Neutrophil (primary cell): ENCODE measurements at regions not wholly inside any gene's neighbourhood (a gene's known extent, or its start where the extent isn't known, plus 50 kb on each side); places are given as distances from the start of the nearest gene placed in this dataset.

ENCODE experiments used
- H3K27ac ChIP-seq: fragments of 200-600 bp; sonication (generic); 2 replicates; pipeline ENCODE4 v1.5.1; 2016; ENCODE audit warnings: mild to moderate bottlenecking, moderate library complexity
- H3K27me3 ChIP-seq: fragments of 200-600 bp; sonication (generic); 2 replicates; pipeline ENCODE4 v1.6.0; 2016; ENCODE audit warnings: mild to moderate bottlenecking
- H3K36me3 ChIP-seq: fragments of 200-600 bp; sonication (generic); 2 replicates; pipeline ENCODE4 v1.5.1; 2017
- H3K4me1 ChIP-seq, 2 experiments: fragments of 200-600 bp in 1 of 2; sonication (generic) in 1 of 2; 1 replicate in 1 of 2; 2 replicates in 1 of 2; pipeline versions ENCODE4 v1.5.1 to v1.6.1; 2013 to 2016; ENCODE audit warnings: low read depth in 1 of 2, low read length in 1 of 2, mild to moderate bottlenecking in 1 of 2, moderate library complexity in 1 of 2; ENCODE audit not compliant: control insufficient read depth in 1 of 2, insufficient read depth in 1 of 2
- H3K4me3 ChIP-seq, 2 experiments: fragments of 200-600 bp in 1 of 2; sonication (generic) in 1 of 2; 1 replicate in 1 of 2; 2 replicates in 1 of 2; pipeline ENCODE4 v1.5.1; 2013 to 2016; ENCODE audit warnings: low read depth in 1 of 2, low read length in 1 of 2, mild to moderate bottlenecking in 1 of 2, moderate library complexity in 1 of 2
- H3K9me3 ChIP-seq: fragments of 200-600 bp; sonication (generic); 2 replicates; pipeline ENCODE4 v1.5.1; 2016
- TF ChIP-seq, protein P1 (sequence below): fragments of 200-600 bp; sonication (generic); IDR thresholded peaks from 2 replicates; pipeline ENCODE4 v1.5.1; 2016; ENCODE audit warnings: antibody characterized with exemption

DNA sequence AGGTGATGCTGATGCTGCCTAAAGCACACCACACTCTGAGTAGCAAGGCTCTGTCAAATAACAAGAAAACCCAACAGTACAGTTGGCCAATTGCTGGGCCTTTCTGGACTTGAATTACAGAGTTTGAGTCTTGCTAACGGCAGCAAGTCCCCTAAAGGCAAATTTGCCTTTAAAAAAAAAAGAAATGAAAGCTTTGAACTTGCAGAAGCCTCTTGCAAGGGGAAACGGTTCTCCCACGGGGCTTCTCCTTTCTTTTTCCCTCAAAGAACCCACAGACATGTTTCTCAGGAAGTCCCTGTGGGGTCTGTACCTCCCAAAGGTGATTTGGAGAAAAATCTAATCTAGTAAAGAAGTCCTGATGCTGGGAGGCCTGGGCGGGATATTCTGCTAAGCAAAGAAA is 191.3 kb upstream of the MYL2 start:
- H3K27me3 ChIP-seq = no peaks in the 10 kb centered on the region

DNA sequence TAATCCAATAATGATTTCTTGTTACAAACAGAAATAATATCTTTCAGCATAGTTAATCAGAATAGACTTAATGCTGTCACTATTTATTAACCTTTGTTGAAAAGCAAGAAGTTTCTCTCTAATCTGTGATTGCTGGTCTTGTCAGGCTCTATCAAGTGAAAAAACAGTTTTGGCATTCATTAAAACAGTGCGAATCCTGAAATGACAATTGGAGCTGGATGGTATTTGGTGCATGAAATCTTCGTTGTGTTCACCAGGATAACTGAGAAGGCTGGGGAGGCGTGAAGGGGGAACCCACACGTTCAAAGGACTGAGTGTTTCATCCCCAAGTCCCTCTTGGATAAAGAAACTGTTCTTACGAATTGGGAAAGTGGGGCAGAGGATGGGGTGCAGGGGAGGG is 190.2 kb upstream of the MYL2 start:
- no peaks in the 10 kb centered on the region for H3K9me3 ChIP-seq
- peaks cover 6 to 22% of the 10 kb centered on the region in 2 experiments for H3K4me1 ChIP-seq
- H3K27me3 ChIP-seq = no peaks in the 10 kb centered on the region
- H3K36me3 ChIP-seq = no peaks in the 10 kb centered on the region
- no peak overlapping the region for H3K27ac ChIP-seq
- TF ChIP-seq, protein P1, sequence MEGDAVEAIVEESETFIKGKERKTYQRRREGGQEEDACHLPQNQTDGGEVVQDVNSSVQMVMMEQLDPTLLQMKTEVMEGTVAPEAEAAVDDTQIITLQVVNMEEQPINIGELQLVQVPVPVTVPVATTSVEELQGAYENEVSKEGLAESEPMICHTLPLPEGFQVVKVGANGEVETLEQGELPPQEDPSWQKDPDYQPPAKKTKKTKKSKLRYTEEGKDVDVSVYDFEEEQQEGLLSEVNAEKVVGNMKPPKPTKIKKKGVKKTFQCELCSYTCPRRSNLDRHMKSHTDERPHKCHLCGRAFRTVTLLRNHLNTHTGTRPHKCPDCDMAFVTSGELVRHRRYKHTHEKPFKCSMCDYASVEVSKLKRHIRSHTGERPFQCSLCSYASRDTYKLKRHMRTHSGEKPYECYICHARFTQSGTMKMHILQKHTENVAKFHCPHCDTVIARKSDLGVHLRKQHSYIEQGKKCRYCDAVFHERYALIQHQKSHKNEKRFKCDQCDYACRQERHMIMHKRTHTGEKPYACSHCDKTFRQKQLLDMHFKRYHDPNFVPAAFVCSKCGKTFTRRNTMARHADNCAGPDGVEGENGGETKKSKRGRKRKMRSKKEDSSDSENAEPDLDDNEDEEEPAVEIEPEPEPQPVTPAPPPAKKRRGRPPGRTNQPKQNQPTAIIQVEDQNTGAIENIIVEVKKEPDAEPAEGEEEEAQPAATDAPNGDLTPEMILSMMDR = no peak
- no peak overlapping the region for H3K4me3 ChIP-seq

More for the DNA sequence above, 191.3 kb upstream of the MYL2 start:
- Histone ChIP-seq H3K4me3 (no peak overlapping the region), H3K9me3 (no peaks in the 10 kb centered on the region), H3K27ac (no peak overlapping the region), H3K36me3 (no peaks in the 10 kb centered on the region), H3K4me1 (peaks cover 6 to 22% of the 10 kb centered on the region in 2 experiments)
- TF ChIP-seq, protein P1 = no peak

DNA sequence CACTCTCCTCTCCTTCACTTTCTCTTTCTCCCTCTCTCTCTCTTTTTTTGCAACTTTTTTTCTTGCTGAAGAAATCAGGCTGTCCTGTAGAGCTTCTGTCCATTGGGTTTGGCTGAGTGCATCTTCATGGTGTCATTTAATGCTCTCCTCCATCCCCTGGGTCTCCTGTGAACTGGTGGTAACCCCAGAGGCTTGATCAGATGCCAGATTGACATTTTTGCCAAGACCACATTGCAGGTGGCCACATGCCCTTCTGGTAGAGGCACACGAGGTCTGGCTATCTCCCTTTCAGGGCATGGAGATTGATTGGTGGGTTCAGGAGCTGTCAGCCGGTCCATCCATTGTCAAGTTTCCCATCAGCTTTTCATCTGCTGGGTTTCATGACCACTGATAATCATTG is 188.3 kb upstream of the MYL2 start:
- Histone ChIP-seq H3K9me3 (no peaks in the 10 kb centered on the region), H3K4me3 (no peak overlapping the region), H3K27ac (no peak overlapping the region), H3K27me3 (no peaks in the 10 kb centered on the region), H3K4me1 (peaks cover 6 to 22% of the 10 kb centered on the region in 2 experiments), H3K36me3 (no peaks in the 10 kb centered on the region)
- TF ChIP-seq, protein P1 = no peak

DNA sequence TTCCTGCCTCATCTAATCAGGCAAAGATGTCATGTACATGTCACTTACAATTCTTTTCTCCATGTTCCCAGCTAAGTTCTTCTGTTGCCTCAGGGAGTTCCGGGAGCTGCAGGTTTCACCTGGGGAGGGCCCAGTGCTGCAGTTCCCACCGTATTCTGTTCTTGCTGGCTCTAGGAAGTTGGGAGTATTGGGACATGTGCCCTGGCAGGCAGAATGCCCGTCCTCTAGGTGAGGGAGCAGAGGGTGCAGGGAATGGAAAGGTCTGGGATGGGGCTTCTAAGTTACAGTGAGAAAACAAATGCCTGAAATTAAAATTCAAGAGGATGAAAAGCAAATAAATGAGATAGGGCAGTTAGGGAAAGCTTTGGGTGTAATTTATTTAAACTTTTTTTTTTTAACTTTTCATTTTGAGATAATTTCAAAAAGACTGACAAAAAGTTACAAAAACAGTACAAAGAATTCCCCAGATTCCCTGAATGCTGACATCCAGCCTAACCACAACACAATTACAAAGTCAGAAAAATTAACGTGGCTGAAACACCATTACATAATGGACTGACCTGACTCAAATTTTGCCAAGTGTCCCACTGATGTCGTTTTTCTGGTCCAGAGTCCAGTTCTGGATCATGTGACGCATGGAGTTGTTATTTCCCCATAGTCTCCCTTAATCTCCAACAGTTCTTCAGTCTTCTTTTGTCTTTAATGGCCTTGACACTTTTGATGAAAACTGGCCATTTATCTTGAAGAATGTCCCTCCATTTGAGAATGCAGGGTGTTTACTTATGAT is 187.2 kb upstream of the MYL2 start:
- peaks cover 6 to 22% of the 10 kb centered on the region in 2 experiments for H3K4me1 ChIP-seq

DNA sequence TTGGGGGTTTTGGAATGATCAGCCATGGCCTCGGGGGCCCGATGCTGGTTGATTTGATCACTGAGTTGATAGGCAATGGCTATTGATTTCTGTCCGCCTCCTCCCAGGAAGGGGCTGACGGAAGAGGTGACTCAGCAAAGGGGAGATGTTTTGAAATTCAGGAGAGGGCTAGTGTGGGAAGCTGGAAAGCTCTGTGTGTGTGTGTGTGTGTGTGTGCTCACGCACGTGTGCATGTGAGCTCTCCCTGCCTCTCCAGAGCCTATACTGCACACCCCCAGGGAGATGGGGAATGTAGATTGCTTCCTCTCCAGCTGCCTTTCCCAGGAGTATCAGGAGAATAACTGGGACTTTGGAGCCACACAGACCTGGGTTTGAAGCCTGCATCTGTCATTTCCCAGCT is 184.9 kb upstream of the MYL2 start:
- Histone ChIP-seq H3K27me3 (no peaks in the 10 kb centered on the region), H3K4me3 (no peak overlapping the region), H3K4me1 (peaks cover 2 to 15% of the 10 kb centered on the region in 2 experiments), H3K27ac (no peak overlapping the region), H3K36me3 (no peaks in the 10 kb centered on the region), H3K9me3 (no peaks in the 10 kb centered on the region)
- TF ChIP-seq, protein P1 = no peak

More for the DNA sequence above, 187.2 kb upstream of the MYL2 start:
- no peaks in the 10 kb centered on the region for H3K9me3 ChIP-seq
- H3K27ac ChIP-seq = no peak overlapping the region
- no peak overlapping the region for H3K4me3 ChIP-seq
- no peaks in the 10 kb centered on the region for H3K36me3 ChIP-seq
- no peaks in the 10 kb centered on the region for H3K27me3 ChIP-seq
- TF ChIP-seq, protein P1 = no peak
